Panc1 (cell line): ENCODE measurements at regions not wholly inside any gene's neighbourhood (a gene's known extent, or its start where the extent isn't known, plus 50 kb on each side); places are given as distances from the start of the nearest gene placed in this dataset.

Experiments used
- ATAC-seq: fragments of 200-7000 bp; cut with Tn5 transposase; 2 replicates; pipeline ENCODE4 v1.9.1; 2020; ENCODE audit warnings: mild to moderate bottlenecking, moderate library complexity
- BruUV-seq: library from RNA; stranded (reverse); fragments of 400-500 nt; replicated peaks from 2 replicates; lab custom pipeline; 2021; lab: Mats Ljungman, UMichigan
- CTCF ChIA-PET: fragments of 300-600 bp; sonication (Branson Sonifier 250); formaldehyde crosslinking; loops from one replicate; lab custom pipeline; 2022; ENCODE audit warnings: antibody characterized with exemption; lab: Charles Lee
- POLR2A ChIA-PET: fragments of 300-600 bp; sonication (Branson Sonifier 250); formaldehyde crosslinking; loops from one replicate; lab custom pipeline; 2022; ENCODE audit warnings: antibody characterized with exemption; lab: Charles Lee
- DNase-seq: peaks from one replicate; pipeline ENCODE4 v3.0.0-alpha.2; 2010; ENCODE audit warnings: low read depth, low spot score
- H3K27ac ChIP-seq: 2 replicates; pipeline ENCODE4 v1.5.1; 2011; ENCODE audit warnings: mild to moderate bottlenecking, low read length, inconsistent platforms
- H3K27me3 ChIP-seq: fragments of 200-500 bp; sonication (Bioruptor generic); 2 replicates; pipeline ENCODE4 v1.6.0; 2014; ENCODE audit warnings: low read length, inconsistent platforms; ENCODE audit not compliant: control insufficient read depth, insufficient read depth
- H3K36me3 ChIP-seq: fragments of 200-500 bp; sonication (Bioruptor generic); 2 replicates; pipeline ENCODE4 v1.5.1; 2014; ENCODE audit warnings: inconsistent platforms, mild to moderate bottlenecking, low read length, moderate library complexity; ENCODE audit not compliant: control insufficient read depth, insufficient read depth
- H3K4me1 ChIP-seq: 2 replicates; pipeline ENCODE4 v1.5.1; 2011; ENCODE audit warnings: inconsistent platforms, mild to moderate bottlenecking, low read length, moderate library complexity; ENCODE audit not compliant: control insufficient read depth, insufficient read depth
- H3K4me3 ChIP-seq, 2 experiments: 2 replicates each; pipeline ENCODE4 v1.5.1; 2011 to 2012; ENCODE audit warnings: low read depth in 2 of 2, low read length in 2 of 2, mild to moderate bottlenecking in 2 of 2, inconsistent platforms in 1 of 2, moderate library complexity in 1 of 2
- H3K9me3 ChIP-seq: fragments of 200-500 bp; sonication (Bioruptor generic); 2 replicates; pipeline ENCODE4 v1.5.1; 2014; ENCODE audit warnings: low read depth, mild to moderate bottlenecking, inconsistent platforms, low read length, moderate library complexity; ENCODE audit not compliant: control insufficient read depth, insufficient read depth
- POLR2AphosphoS5 ChIP-seq: IDR thresholded peaks from 2 replicates; pipeline ENCODE4 v1.6.1; 2012; ENCODE audit warnings: mild to moderate bottlenecking, low read depth, low read length, moderate library complexity
- SIN3A ChIP-seq: IDR thresholded peaks from 2 replicates; pipeline ENCODE4 v1.6.1; 2012; ENCODE audit warnings: low read depth, mild to moderate bottlenecking, low read length, moderate library complexity, borderline replicate concordance; ENCODE audit not compliant: insufficient read depth
- in situ Hi-C: cut with HindIII; loops from 2 replicates; pipeline ENCODE4 v1.10.0; 2016; ENCODE audit warnings: low sequenced_read_pairs, low pct_unique_long_range_greater_than_20kb
- intact Hi-C: fragments of 100-400 bp; cut with micrococcal nuclease; formaldehyde crosslinking; loops from one replicate; pipeline ENCODE4 v1.10.0; 2022; ENCODE audit not compliant: unreplicated experiment
- TF ChIP-seq, protein P1 (sequence below): fragments of 450-650 bp; IDR thresholded peaks from 2 replicates; pipeline ENCODE4 v1.5.1; 2017; ENCODE audit warnings: mild to moderate bottlenecking
- TF ChIP-seq, protein P2 (sequence below), 2 experiments: IDR thresholded peaks; 2 replicates each; pipeline ENCODE4 v1.6.1; 2011 to 2012; ENCODE audit warnings: low read depth in 2 of 2, control low read depth in 1 of 2, low read length in 1 of 2, mild to moderate bottlenecking in 1 of 2, moderate library complexity in 1 of 2; ENCODE audit not compliant: insufficient read depth in 1 of 2

DNA sequence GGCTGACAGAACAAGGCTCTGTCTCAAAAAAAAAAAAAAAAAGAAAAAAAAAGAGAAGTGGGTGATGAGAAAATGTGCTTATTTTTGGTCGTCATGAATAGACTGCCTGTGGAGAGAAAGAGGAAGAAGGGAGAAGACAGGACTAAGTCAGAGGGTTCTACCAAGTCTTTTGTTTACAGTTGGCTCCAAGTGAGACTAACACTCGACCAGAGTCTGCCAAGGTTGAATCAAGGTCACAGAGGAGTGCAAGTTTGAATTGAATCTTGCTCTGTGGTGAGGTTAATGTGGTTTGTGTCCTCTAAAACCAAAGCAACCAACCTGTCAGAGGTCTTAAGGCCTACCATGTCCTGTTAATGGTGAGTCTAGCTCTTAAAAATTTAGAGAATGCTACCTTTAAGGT is 334.1 kb upstream of the GRM7 start:
- BruUV-seq = no TSS peak
- in situ Hi-C loops (no loop called here), intact Hi-C loops (no loop called here)
- ChIA-PET POLR2A (no interaction called here), CTCF (no interaction called here)
- H3K27ac ChIP-seq = no peak overlapping the region
- H3K9me3 ChIP-seq = no peaks in the 10 kb centered on the region
- ATAC-seq = no peak
- no peak overlapping the region for H3K4me3 ChIP-seq
- no peaks in the 10 kb centered on the region for H3K4me1 ChIP-seq
- no peak for DNase-seq
- TF ChIP-seq, protein P1, sequence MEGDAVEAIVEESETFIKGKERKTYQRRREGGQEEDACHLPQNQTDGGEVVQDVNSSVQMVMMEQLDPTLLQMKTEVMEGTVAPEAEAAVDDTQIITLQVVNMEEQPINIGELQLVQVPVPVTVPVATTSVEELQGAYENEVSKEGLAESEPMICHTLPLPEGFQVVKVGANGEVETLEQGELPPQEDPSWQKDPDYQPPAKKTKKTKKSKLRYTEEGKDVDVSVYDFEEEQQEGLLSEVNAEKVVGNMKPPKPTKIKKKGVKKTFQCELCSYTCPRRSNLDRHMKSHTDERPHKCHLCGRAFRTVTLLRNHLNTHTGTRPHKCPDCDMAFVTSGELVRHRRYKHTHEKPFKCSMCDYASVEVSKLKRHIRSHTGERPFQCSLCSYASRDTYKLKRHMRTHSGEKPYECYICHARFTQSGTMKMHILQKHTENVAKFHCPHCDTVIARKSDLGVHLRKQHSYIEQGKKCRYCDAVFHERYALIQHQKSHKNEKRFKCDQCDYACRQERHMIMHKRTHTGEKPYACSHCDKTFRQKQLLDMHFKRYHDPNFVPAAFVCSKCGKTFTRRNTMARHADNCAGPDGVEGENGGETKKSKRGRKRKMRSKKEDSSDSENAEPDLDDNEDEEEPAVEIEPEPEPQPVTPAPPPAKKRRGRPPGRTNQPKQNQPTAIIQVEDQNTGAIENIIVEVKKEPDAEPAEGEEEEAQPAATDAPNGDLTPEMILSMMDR = no peak
- no peak for TF ChIP-seq POLR2AphosphoS5
- no peaks in the 10 kb centered on the region for H3K27me3 ChIP-seq
- H3K36me3 ChIP-seq = no peaks in the 10 kb centered on the region

DNA sequence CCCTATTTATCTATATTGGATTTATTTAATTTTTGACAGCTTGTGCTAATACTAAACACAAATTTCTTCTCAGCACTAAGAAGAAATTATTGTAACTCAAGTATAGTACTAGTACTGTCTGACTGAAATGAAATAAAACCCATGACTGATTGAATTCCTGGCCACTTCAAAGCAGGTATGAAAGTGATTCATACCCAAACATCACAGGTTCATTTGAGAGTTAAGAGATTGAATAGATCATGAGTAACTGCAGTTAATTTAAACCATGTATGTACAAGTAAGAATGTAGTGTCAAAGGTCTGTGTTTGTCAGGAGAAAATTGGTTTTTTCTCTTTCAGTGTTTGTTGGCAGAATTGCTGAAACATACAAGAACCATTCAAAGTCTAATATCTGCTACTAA is 332.0 kb upstream of the GRM7 start:
- H3K27ac ChIP-seq = no peak overlapping the region
- BruUV-seq = no TSS peak
- H3K4me1 ChIP-seq = no peaks in the 10 kb centered on the region
- H3K9me3 ChIP-seq = no peaks in the 10 kb centered on the region
- POLR2A ChIA-PET = no interaction called here
- no peak overlapping the region for H3K4me3 ChIP-seq
- in situ Hi-C loops (no loop called here), intact Hi-C loops (no loop called here)
- ATAC-seq (no peak), DNase-seq (no peak)
- no peaks in the 10 kb centered on the region for H3K36me3 ChIP-seq
- CTCF ChIA-PET = no interaction called here
- TF ChIP-seq SIN3A = no peak
- TF ChIP-seq POLR2AphosphoS5 = no peak
- no peaks in the 10 kb centered on the region for H3K27me3 ChIP-seq

DNA sequence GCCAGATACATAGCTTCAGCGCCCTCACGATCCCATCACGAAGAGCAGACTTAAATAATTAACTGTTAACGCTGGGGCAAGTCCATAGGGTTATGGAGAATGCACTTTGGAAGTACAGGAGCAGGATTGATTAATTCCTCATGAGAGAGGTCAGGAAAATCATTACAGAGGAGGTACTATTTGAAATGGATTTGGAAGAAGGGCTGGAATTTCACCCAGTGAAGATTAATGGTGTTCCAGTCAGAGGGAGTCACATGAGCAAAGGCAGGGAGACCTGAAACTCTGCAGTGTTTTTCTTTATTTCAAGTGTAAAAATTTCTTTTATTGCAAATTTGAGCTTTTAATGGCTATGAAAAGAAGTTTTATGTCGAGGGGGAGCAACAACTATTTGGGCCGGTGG is 329.8 kb upstream of the GRM7 start:
- Histone ChIP-seq H3K9me3 (no peaks in the 10 kb centered on the region), H3K4me3 (no peak overlapping the region), H3K27ac (no peak overlapping the region), H3K4me1 (no peaks in the 10 kb centered on the region), H3K36me3 (no peaks in the 10 kb centered on the region), H3K27me3 (no peaks in the 10 kb centered on the region)
- intact Hi-C loops = no loop called here
- no peak for DNase-seq
- CTCF ChIA-PET = no interaction called here
- POLR2A ChIA-PET = no interaction called here
- TF ChIP-seq, protein P2, sequence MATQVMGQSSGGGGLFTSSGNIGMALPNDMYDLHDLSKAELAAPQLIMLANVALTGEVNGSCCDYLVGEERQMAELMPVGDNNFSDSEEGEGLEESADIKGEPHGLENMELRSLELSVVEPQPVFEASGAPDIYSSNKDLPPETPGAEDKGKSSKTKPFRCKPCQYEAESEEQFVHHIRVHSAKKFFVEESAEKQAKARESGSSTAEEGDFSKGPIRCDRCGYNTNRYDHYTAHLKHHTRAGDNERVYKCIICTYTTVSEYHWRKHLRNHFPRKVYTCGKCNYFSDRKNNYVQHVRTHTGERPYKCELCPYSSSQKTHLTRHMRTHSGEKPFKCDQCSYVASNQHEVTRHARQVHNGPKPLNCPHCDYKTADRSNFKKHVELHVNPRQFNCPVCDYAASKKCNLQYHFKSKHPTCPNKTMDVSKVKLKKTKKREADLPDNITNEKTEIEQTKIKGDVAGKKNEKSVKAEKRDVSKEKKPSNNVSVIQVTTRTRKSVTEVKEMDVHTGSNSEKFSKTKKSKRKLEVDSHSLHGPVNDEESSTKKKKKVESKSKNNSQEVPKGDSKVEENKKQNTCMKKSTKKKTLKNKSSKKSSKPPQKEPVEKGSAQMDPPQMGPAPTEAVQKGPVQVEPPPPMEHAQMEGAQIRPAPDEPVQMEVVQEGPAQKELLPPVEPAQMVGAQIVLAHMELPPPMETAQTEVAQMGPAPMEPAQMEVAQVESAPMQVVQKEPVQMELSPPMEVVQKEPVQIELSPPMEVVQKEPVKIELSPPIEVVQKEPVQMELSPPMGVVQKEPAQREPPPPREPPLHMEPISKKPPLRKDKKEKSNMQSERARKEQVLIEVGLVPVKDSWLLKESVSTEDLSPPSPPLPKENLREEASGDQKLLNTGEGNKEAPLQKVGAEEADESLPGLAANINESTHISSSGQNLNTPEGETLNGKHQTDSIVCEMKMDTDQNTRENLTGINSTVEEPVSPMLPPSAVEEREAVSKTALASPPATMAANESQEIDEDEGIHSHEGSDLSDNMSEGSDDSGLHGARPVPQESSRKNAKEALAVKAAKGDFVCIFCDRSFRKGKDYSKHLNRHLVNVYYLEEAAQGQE (IDR thresholded peaks at IDR 0.05; ENCODE audit: insufficient read depth in 1 of 2, low read depth in 2 of 2, low read length in 1 of 2) = no peak
- TF ChIP-seq, protein P1 = no peak
- in situ Hi-C loops = no loop called here
- no peak for ATAC-seq
- no TSS peak for BruUV-seq
